A172 (cell line): ENCODE measurements at regions not wholly inside any gene's neighbourhood (a gene's known extent, or its start where the extent isn't known, plus 50 kb on each side); places are given as distances from the start of the nearest gene placed in this dataset.

Experiments used
- DNase-seq: peaks from one replicate; pipeline ENCODE4 v3.0.0-alpha.2; 2015; ENCODE audit warnings: low spot score

DNA sequence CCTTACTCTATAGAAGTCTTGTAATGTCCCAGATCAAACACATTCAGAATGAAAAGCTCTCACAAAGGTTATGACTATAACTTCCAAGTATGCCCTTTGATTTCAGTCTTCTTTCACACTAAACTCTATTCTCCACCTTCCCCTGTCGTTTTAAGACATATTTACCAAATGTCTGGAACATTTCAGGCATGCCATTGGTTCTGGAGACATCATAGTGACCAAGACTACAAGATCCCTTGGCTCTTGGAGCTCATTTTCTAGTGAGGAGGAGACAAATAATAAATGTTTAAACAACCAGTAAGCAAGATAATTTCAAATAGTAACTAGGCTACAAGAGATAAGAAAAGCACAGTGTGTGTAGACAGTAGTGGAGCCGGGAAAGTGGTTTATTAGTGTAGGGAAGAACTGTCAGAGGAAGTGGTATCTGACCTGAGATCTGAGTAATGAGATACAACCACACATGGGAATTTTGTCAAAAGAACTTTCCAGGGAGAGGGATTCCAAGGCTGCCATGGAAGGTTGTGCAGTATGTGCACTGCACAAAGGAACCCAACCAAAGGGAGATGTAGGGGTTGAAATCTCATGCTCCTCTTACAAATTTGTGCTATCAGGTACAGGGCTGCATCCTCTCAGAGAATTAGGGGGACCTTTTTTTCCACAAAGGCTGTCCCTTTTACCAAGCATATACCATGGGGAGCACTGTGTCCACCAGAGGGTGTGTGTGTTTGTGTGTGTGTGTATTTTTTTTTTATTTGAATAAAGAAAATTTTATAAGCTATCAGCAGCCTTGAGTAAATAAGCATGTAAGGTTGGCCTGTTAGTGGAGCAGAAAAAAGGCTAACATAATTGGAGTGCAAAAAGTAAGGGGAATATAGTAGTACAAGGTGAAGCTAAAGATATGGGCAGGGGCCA, 1279.1 kb upstream of the WWC1 start:
- DNase-seq: peak; percentile 19

GRCh38 chr5:167014401-167015056, 1276.9 kb upstream of the WWC1 start:
- DNase-seq: no peak

DNA sequence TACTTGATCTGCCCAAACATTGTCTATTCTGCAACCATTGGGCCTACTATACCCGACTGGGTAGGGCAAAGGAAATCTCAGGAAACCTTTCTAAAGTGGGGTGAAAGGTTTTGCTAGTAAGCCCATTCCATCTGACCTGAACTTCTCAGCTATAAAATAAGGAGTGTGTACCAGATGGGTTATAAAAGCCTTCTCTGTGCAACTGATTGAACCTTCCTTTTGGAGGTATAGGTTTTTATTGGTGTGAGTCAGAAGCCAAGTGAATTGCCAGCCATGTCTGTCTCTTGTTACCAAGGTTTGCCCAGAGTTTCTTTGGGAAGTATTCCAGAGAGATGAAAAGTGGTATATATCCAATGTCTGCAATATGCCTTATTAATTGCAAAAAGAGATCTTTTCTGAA, 1271.0 kb upstream of the WWC1 start:
- DNase-seq: no peak

DNA sequence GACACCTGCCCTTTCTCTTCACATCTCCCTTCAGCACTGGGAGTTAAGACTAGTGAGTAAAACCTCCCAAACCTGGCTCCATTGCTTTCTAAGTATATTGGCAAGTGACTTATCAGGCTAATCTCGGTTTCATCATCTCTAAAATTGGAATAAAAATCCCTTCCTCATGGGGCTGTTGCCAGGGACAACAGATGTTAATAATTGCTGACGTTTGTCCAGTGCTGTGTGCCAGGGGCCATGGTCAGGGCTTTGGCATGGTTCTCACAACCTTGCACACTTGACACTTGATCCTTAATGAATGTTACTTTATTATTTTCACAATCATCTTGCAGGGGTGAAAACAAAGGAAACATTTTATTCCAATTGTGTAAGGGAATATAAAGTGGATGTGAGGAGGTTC, 1262.0 kb upstream of the WWC1 start:
- DNase-seq: no peak

DNA sequence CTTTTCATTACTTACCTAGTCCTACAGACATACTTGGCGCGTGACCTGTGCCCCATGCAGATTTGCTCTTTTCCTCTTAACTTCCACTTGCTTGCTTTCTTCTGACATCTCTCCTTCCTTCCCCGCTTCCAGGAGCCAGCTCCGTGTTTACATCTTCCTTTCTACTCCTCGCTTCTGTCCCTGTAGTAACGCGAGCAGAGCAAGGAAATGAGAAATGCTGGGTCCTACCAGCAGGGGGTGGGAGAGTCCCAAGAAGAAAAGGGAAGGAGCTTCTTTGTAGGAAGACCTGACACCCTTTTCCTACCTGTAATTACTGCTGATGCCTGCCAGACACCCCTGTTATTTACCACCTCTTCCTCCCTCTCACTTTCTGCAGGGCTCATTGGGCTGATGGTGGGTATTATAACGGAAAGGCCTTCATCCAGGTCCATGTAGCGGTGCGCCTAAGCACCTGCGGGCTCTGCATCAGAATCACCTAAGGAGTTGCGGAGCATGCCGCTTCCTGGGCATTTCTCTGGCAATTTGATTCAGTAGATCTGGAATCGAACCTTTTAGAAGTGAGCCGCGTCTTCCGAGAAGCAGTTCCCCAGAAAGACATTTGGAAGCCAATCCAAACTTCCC, 1260.8 kb upstream of the WWC1 start:
- no peak for DNase-seq

GRCh38 chr5:167036585-167036984, 1254.9 kb upstream of the WWC1 start:
- no peak for DNase-seq

DNA sequence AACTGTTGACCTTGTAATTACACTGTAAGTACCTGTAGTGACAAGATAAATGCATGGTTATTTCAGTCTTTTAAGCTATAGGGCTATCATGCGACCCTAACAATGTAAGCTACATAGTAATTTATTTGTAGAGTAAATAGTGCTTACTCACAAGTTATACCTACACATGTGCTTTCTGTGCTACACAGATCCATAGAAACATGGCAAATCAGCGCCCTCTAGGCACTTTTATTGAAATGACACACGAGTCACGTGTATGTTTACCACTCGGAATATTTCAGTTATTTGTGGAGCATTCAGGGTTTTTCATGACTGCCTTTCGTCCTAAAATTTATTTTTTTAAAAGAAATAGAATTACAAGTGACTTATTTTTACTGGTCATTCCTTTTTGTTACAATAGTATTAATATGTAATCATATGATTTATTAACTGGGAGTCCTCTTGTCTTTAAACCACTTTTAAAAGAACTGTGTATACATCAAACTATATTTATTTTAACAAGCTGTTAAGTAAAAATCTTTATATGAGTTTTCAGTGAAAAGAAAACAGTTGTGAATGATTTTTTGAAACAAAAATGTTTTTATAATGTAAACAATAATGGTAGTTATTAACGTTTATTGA, 1242.3 kb upstream of the WWC1 start:
- DNase-seq: peak; percentile 60

- DNase-seq: no peak
Measured at GRCh38 chr5:167049771-167050567, 1241.5 kb upstream of the WWC1 start.

DNA sequence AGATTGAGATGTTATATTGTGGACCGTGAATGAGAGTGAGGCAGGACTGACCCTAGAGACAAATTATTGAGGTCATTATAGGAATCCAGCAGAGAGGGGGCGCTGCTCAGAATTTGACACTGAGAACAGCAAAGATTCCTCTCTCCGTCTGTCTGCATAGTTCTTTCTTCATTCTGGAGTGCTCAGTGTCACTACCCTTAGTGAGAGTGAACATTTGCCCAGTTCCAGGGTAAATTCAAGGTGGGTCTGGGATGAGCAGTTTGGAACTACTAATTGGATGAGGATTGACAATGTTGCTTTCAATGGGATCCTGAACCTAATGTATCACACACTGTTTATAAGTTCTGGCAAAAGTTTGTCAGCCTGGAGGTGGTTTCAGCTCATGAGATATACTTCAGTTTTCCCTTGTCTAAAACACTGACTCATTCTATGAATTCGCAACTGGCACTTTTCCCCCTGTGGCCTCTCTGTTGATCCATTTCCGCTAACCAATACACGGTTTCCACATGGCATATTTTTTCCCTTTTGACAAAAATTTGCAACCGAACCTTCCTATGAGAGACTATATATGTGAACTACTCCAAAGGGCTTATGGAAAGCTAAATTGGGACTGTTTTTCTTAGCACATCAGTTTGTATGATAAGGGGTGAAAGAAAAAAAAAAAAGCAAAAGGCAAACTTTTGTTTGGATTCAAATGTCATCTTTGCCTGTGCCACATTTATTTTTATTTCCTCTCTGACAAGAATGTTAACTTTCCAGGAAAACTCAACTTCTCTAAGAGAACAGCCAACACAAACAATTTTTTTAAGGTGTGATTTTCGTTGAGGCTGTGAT, 1240.7 kb upstream of the WWC1 start:
- peak; percentile 48 for DNase-seq

GRCh38 chr5:167051402-167051768, 1240.1 kb upstream of the WWC1 start:
- no peak for DNase-seq

- no peak for DNase-seq
Measured at GRCh38 chr5:167052791-167053190, 1238.7 kb upstream of the WWC1 start.

DNA sequence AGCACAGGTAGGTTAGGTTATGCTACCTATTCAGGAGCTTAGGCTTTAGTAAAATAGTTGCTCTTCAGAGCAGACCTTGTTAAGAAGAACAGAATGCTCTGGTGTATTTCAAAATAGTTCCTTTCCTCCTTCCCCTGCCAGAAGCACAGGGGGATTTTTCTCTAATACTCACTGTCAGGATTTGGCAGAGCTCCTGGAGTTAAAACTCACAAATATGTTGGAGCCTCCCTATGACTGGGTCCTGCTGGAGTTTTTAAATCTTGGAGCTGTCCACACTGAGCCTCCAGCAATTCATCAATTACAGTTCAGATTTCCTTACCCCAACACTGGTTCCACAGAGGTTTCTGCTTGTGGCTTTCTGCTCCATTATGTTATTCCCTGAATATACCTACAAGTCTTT, 1233.8 kb upstream of the WWC1 start:
- peak; percentile 33 for DNase-seq

GRCh38 chr5:167061695-167062094, 1229.8 kb upstream of the WWC1 start:
- DNase-seq: no peak

DNA sequence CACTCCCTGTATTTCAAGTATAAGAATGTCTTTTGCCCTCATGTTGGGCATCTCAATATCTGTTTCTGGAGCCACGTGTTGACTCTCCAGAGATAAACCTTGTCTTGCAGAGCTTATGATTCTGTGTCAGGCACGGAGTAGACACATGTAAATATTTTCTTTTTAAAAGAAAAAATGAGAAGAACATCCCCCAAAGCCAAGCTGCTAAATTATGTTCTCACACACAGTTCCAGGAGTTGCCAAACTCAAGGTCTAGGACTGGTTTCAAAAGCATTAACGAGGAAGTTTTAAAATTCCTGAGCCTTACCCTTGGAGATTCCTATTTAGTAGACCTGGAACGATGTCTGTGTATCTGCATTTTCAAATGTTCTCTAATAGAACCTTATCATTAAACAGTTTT, 1228.3 kb upstream of the WWC1 start:
- DNase-seq: no peak

DNA sequence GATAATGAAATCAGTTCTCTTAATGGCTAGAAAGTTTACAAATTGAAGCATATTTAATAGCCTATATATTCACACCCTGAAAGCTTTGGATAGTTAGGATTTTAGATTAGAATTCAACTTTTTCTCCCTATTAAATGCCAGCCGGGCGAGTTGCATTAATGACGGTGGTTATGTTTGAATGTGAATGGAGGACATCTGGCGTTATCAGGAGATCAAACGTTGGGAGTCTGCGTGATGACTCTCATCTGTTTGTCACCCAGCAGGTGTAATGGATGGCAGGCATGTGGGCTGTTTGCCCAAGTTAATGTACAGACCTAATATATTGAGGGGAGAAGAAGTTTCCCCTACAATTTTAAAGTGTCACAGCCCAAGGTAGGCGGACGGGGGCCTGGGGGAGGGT, 1227.7 kb upstream of the WWC1 start:
- no peak for DNase-seq

- no peak for DNase-seq
Measured at GRCh38 chr5:167064198-167064776, 1227.2 kb upstream of the WWC1 start.

DNA sequence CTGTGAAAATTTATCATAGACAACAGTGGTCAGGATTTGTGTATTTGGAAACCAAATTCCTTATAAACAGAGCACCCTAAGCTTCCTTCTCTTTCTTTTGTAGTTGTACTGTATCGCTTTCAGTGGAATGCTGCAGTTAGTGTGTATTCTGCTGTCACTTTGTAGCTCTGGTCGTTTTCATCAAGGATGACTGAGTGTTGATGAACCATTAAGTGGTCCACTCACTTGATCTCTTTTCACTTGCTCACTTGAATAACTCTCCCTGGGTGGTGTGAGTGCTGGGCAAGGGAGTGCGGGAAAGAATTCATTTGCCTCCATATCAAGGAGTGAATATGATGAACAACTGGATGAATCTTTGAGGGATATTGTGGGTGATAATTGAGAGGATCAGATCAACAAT, 1225.7 kb upstream of the WWC1 start:
- DNase-seq: no peak

- DNase-seq: peak; percentile 11
Measured at GRCh38 chr5:167071981-167072610, 1219.3 kb upstream of the WWC1 start.

DNA sequence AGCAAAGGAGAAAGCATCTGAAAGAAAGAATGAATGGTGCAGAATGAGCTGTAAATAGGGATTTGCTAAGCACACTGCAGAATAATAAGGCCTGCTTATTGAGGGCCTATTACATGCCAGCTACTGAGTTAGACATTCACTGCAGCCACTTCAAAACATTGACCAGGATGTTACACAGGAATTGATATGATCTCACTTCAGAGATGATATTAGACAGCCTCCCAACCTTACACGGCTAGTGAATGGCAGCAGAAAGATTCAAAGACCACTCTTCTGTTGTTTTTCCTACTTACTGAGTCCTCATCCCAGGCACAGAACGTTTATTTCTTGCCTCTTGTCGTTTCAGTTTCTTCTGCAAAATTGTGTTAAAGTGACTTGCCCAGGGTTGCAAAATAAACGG, 1209.9 kb upstream of the WWC1 start:
- DNase-seq: no peak

GRCh38 chr5:167096816-167097215, 1194.6 kb upstream of the WWC1 start:
- peak; percentile 5 for DNase-seq
